Thoracic aorta (tissue), 2 donors: ENCODE measurements at regions not wholly inside any gene's neighbourhood (a gene's known extent, or its start where the extent isn't known, plus 50 kb on each side); places are given as distances from the start of the nearest gene placed in this dataset.

ENCODE experiments used
- ATAC-seq: fragments of 150-250 bp; one replicate; pipeline ENCODE4 v1.8.0; 2017; ENCODE audit warnings: low read depth; ENCODE audit not compliant: insufficient number of reproducible peaks, low FRiP score
- DNase-seq: peaks from one replicate; pipeline ENCODE4 v3.0.0-alpha.2; 2020; ENCODE audit warnings: low spot score
- H3K27ac ChIP-seq, 2 donors: fragments of 200-600 bp; sonication (generic); 1 replicate in 1 of 2; 2 replicates in 1 of 2; pipeline ENCODE4 v1.5.1; 2016; ENCODE audit warnings: mild to moderate bottlenecking in 2 of 2, moderate library complexity in 2 of 2
- H3K27me3 ChIP-seq: fragments of 200-600 bp; sonication (generic); replicated peaks from 2 replicates; pipeline ENCODE4 v1.6.0; 2016; ENCODE audit warnings: mild to moderate bottlenecking; ENCODE audit not compliant: insufficient read depth
- H3K36me3 ChIP-seq: fragments of 200-600 bp; sonication (generic); one replicate; pipeline ENCODE4 v1.5.1; 2016
- H3K4me1 ChIP-seq, 2 donors: fragments of 200-600 bp; sonication (generic); 1 replicate in 1 of 2; 2 replicates in 1 of 2; pipeline versions ENCODE4 v1.5.1 to v1.6.0; 2016; ENCODE audit warnings: low read depth in 2 of 2, mild to moderate bottlenecking in 1 of 2; ENCODE audit not compliant: control insufficient read depth in 1 of 2
- H3K4me3 ChIP-seq: fragments of 200-600 bp; sonication (generic); 2 replicates; pipeline ENCODE4 v1.5.1; 2016; ENCODE audit warnings: mild to moderate bottlenecking
- H3K9me3 ChIP-seq: fragments of 200-600 bp; sonication (generic); 2 replicates; pipeline ENCODE4 v1.5.1; 2016
- CTCF ChIP-seq: fragments of 200-600 bp; sonication (generic); IDR thresholded peaks from one replicate; pipeline ENCODE4 v1.5.1; 2019; ENCODE audit warnings: antibody characterized with exemption

GRCh38 chr17:13171790-13172189 lies 154.0 kb upstream of the ELAC2 start:
- ATAC-seq (no peak), DNase-seq (no peak)
- no peaks in the 10 kb centered on the region for H3K36me3 ChIP-seq
- no peaks in the 10 kb centered on the region for H3K27me3 ChIP-seq
- H3K9me3 ChIP-seq: peaks cover 4% of the 10 kb centered on the region
- H3K4me1 ChIP-seq: no peaks in the 10 kb centered on the region
- no peak for TF ChIP-seq CTCF
- H3K4me3 ChIP-seq: no peak overlapping the region
- H3K27ac ChIP-seq: no peak overlapping the region

- no peaks in the 10 kb centered on the region for H3K4me1 ChIP-seq
- no peaks in the 10 kb centered on the region for H3K27me3 ChIP-seq
- H3K9me3 ChIP-seq: no peaks in the 10 kb centered on the region
- DNase-seq: no peak
- no peaks in the 10 kb centered on the region for H3K36me3 ChIP-seq
- H3K27ac ChIP-seq: no peak overlapping the region
- no peak for TF ChIP-seq CTCF
- H3K4me3 ChIP-seq: no peak overlapping the region
- ATAC-seq: no peak
Measured at GRCh38 chr17:13162361-13162760, 144.5 kb upstream of the ELAC2 start.

- Histone ChIP-seq H3K9me3 (no peaks in the 10 kb centered on the region), H3K27ac (no peak overlapping the region), H3K36me3 (no peaks in the 10 kb centered on the region), H3K4me1 (no peaks in the 10 kb centered on the region), H3K27me3 (no peaks in the 10 kb centered on the region), H3K4me3 (no peak overlapping the region)
- DNase-seq (no peak), ATAC-seq (no peak)
- TF ChIP-seq CTCF: no peak
Measured at GRCh38 chr17:13160790-13161189, 143.0 kb upstream of the ELAC2 start.

- Histone ChIP-seq H3K4me1 (no peaks in the 10 kb centered on the region), H3K27ac (no peak overlapping the region), H3K4me3 (no peak overlapping the region), H3K27me3 (no peaks in the 10 kb centered on the region), H3K36me3 (no peaks in the 10 kb centered on the region), H3K9me3 (no peaks in the 10 kb centered on the region)
- no peak for TF ChIP-seq CTCF
- no peak for DNase-seq
- ATAC-seq: no peak
Measured at GRCh38 chr17:13160296-13160695, 142.5 kb upstream of the ELAC2 start.

- TF ChIP-seq CTCF: no peak
- ATAC-seq (no peak), DNase-seq (no peak)
- H3K27me3 ChIP-seq: no peaks in the 10 kb centered on the region
- no peak overlapping the region for H3K27ac ChIP-seq
- H3K9me3 ChIP-seq: no peaks in the 10 kb centered on the region
- H3K4me3 ChIP-seq: no peak overlapping the region
- H3K36me3 ChIP-seq: no peaks in the 10 kb centered on the region
- H3K4me1 ChIP-seq: no peaks in the 10 kb centered on the region
Measured at GRCh38 chr17:13158494-13159240, 140.8 kb upstream of the ELAC2 start.
